MCF 10A (cell line): ENCODE measurements at regions not wholly inside any gene's neighbourhood (a gene's known extent, or its start where the extent isn't known, plus 50 kb on each side); places are given as distances from the start of the nearest gene placed in this dataset.

ENCODE experiments used
- BruUV-seq: library from RNA; stranded (reverse); fragments of 400-500 nt; replicated peaks from 2 replicates; lab custom pipeline; 2021; lab: Mats Ljungman, UMichigan
- CTCF ChIA-PET: fragments of 300-600 bp; sonication (Branson Sonifier 250); formaldehyde crosslinking; extraction: SDS; loops from one replicate; lab custom pipeline; 2021; ENCODE audit warnings: antibody characterized with exemption, inconsistent platforms; lab: Yijun Ruan, JAX
- POLR2A ChIA-PET: fragments of 300-600, 350-650 bp; sonication (Branson Sonifier 250); formaldehyde crosslinking; extraction: SDS; loops from one replicate; lab custom pipeline; 2020; ENCODE audit warnings: antibody characterized with exemption, inconsistent platforms; lab: Yijun Ruan, JAX
- DNase-seq: peaks from one replicate; pipeline ENCODE4 v3.0.0-alpha.2; 2018; ENCODE audit not compliant: unreplicated experiment
- H3K27ac Mint-ChIP-seq: one replicate; pipeline ENCODE4 v1.8.0; 2022; ENCODE audit warnings: mild to moderate bottlenecking, low read depth, mixed read lengths; ENCODE audit not compliant: unreplicated experiment
- H3K27me3 Mint-ChIP-seq: one replicate; pipeline ENCODE4 v1.8.0; 2022; ENCODE audit warnings: mixed read lengths; ENCODE audit not compliant: insufficient read depth, unreplicated experiment
- H3K36me3 Mint-ChIP-seq: one replicate; pipeline ENCODE4 v1.8.0; 2022; ENCODE audit warnings: mild to moderate bottlenecking, moderate library complexity, mixed read lengths; ENCODE audit not compliant: insufficient read depth, unreplicated experiment
- H3K4me1 Mint-ChIP-seq: one replicate; pipeline ENCODE4 v1.8.0; 2022; ENCODE audit warnings: mixed read lengths; ENCODE audit not compliant: insufficient read depth, unreplicated experiment
- H3K4me3 Mint-ChIP-seq: one replicate; pipeline ENCODE4 v1.8.0; 2022; ENCODE audit warnings: mild to moderate bottlenecking, moderate library complexity, mixed read lengths; ENCODE audit not compliant: unreplicated experiment
- H3K9me3 Mint-ChIP-seq: one replicate; pipeline ENCODE4 v1.8.0; 2022; ENCODE audit warnings: mixed read lengths; ENCODE audit not compliant: unreplicated experiment
- CTCF ChIP-seq: fragments of 200-600 bp; IDR thresholded peaks from one replicate; pipeline ENCODE4 v1.8.0; 2022; ENCODE audit warnings: antibody characterized with exemption, mild to moderate bottlenecking; ENCODE audit not compliant: unreplicated experiment
- intact Hi-C: fragments of 100-400 bp; cut with micrococcal nuclease; formaldehyde crosslinking; loops from 2 replicates; pipeline ENCODE4 v1.14.1; 2022

DNA sequence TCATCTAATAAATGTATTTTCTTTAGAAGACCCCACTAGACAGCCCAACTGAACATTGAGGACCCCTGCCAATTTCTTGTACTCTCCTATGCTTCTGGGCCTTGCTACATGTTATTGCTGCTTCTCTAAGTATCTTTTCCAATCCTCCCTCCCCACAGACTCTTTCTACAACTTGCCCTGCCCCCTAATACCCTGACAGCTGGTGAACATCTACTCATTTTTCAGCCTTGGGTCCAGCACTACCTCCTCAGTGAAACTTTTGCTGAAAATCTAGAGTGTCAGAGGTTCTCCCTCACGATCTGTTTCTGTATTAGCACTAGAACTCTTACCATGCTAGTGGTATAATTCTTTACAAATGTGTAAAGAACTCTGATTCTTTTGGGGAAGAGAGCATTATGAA lies 106.8 kb upstream of the SIX3 start:
- Mint-ChIP-seq H3K4me1 (no peaks in the 10 kb centered on the region), H3K36me3 (no peaks in the 10 kb centered on the region), H3K27me3 (no peaks in the 10 kb centered on the region), H3K9me3 (peaks cover 8% of the 10 kb centered on the region), H3K27ac (no peak overlapping the region), H3K4me3 (no peak overlapping the region)
- intact Hi-C loops = no loop called here
- CTCF ChIA-PET = no interaction called here
- TF ChIP-seq CTCF = no peak
- DNase-seq = no peak
- BruUV-seq = no TSS peak
- POLR2A ChIA-PET = no interaction called here

- Mint-ChIP-seq H3K27me3 (no peaks in the 10 kb centered on the region), H3K9me3 (peaks cover 8% of the 10 kb centered on the region), H3K4me3 (no peak overlapping the region), H3K4me1 (no peaks in the 10 kb centered on the region), H3K27ac (no peak overlapping the region), H3K36me3 (no peaks in the 10 kb centered on the region)
- ChIA-PET CTCF (no interaction called here), POLR2A (interaction anchor here (0.6 kb wide), 1 partner anchor 26 kb away, joined by 3 read pairs; no protein-coding TSS in a partner anchor)
- BruUV-seq = no TSS peak
- no peak for TF ChIP-seq CTCF
- intact Hi-C loops = no loop called here
- peak; percentile 10 for DNase-seq
Observed at GRCh38 chr2:44836174-44836573, 105.3 kb upstream of the SIX3 start.

- no peaks in the 10 kb centered on the region for H3K36me3 Mint-ChIP-seq
- no peak overlapping the region for H3K27ac Mint-ChIP-seq
- peaks cover 8% of the 10 kb centered on the region for H3K9me3 Mint-ChIP-seq
- BruUV-seq = no TSS peak
- H3K4me1 Mint-ChIP-seq = no peaks in the 10 kb centered on the region
- no peak for DNase-seq
- intact Hi-C loops = no loop called here
- CTCF ChIA-PET = no interaction called here
- no peak for TF ChIP-seq CTCF
- H3K27me3 Mint-ChIP-seq = no peaks in the 10 kb centered on the region
- POLR2A ChIA-PET = no interaction called here
- no peak overlapping the region for H3K4me3 Mint-ChIP-seq
Observed at GRCh38 chr2:44836916-44837315, 104.6 kb upstream of the SIX3 start.

DNA sequence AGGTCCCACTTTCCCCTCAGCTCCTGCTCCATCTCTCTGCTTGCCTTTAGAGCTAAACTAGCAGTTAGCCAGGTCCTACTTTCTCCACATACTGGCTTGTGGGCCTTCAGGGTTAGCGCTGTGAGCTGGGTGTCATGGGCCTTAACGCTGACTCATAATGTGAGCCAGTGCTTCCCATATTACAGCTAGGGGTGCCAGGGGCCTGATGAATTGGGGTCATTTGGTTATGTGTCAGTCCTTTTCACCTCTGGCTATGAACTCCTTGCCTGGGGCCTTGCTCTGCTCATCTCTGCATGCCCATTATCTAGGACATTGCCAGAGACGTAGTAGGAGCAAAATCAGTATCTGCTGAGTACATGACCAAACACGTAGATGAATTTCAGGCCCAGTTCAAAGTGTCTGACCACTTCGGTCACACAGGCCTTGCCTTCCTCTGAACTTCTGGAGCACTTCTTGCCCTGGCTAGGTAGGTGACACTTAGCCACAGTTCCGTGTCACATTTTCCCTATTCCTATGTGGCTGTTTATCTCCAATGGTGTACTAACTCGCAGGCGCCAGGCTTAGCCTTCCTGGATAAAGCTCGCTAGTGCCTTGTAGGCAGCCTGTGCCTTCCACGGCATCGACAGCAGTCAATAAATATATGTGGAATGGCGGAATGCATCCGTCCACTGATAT lies 103.2 kb upstream of the SIX3 start:
- Mint-ChIP-seq H3K4me1 (no peaks in the 10 kb centered on the region), H3K36me3 (no peaks in the 10 kb centered on the region), H3K27ac (no peak overlapping the region), H3K27me3 (no peaks in the 10 kb centered on the region), H3K4me3 (no peak overlapping the region), H3K9me3 (peaks cover 5% of the 10 kb centered on the region)
- no TSS peak for BruUV-seq
- ChIA-PET POLR2A (interaction anchor here (0.6 kb wide), 1 partner anchor 369 kb away, joined by 4 read pairs; no protein-coding TSS in a partner anchor), CTCF (no interaction called here)
- intact Hi-C loops = no loop called here
- DNase-seq = no peak
- TF ChIP-seq CTCF = no peak
